HG02588 (cell line): ENCODE measurements at regions not wholly inside any gene's neighbourhood (a gene's known extent, or its start where the extent isn't known, plus 50 kb on each side); places are given as distances from the start of the nearest gene placed in this dataset.

Experiments used
- ATAC-seq: cut with Tn5 transposase; IDR thresholded peaks from one replicate; pipeline ENCODE4 v1.9.1; 2021; ENCODE audit warnings: mild to moderate bottlenecking, moderate library complexity; ENCODE audit not compliant: unreplicated experiment

GRCh38 chr18:64219517-64219916, 70.6 kb upstream of the LINC00305 start:
- ATAC-seq: no peak

- no peak for ATAC-seq
Measured at GRCh38 chr18:64210401-64210949, 61.6 kb upstream of the LINC00305 start.

GRCh38 chr18:64208516-64208915, 59.6 kb upstream of the LINC00305 start:
- ATAC-seq: no peak

GRCh38 chr18:64207820-64208219, 58.9 kb upstream of the LINC00305 start:
- ATAC-seq: no peak

- no peak for ATAC-seq
Measured at GRCh38 chr18:64203295-64203694, 54.4 kb upstream of the LINC00305 start.

- ATAC-seq: no peak
Measured at GRCh38 chr18:64202863-64203262, 54.0 kb upstream of the LINC00305 start.

GRCh38 chr18:64202210-64202836, 53.4 kb upstream of the LINC00305 start:
- no peak for ATAC-seq

- ATAC-seq: no peak
Measured at GRCh38 chr18:64201781-64202180, 52.9 kb upstream of the LINC00305 start.

GRCh38 chr18:64199581-64199980, 50.7 kb upstream of the LINC00305 start:
- no peak for ATAC-seq
